ENCODE measurements at regions not wholly inside any gene's neighbourhood (a gene's known extent, or its start where the extent isn't known, plus 50 kb on each side); places are given as distances from the start of the nearest gene placed in this dataset.

DNA sequence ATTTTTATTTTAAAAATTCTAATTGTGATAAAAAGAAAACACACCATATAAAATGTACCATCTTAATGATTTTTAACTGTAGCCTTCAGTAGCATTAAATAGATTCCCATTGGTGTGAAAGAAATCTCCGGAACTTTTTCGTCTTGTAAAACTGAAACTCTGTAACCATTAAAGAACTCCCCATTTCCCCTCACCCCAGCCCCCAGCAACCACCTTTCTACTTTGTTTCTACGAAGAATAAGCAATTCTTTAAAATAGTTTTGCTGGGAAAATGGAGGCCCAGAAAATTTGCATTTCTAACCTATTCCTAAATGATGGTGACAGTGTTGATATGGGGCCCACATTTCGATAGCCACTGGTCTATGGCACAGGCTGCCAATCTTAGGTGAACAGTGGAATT is 305.4 kb upstream of the PFKP start:
- TF ChIP-seq, protein P1, sequence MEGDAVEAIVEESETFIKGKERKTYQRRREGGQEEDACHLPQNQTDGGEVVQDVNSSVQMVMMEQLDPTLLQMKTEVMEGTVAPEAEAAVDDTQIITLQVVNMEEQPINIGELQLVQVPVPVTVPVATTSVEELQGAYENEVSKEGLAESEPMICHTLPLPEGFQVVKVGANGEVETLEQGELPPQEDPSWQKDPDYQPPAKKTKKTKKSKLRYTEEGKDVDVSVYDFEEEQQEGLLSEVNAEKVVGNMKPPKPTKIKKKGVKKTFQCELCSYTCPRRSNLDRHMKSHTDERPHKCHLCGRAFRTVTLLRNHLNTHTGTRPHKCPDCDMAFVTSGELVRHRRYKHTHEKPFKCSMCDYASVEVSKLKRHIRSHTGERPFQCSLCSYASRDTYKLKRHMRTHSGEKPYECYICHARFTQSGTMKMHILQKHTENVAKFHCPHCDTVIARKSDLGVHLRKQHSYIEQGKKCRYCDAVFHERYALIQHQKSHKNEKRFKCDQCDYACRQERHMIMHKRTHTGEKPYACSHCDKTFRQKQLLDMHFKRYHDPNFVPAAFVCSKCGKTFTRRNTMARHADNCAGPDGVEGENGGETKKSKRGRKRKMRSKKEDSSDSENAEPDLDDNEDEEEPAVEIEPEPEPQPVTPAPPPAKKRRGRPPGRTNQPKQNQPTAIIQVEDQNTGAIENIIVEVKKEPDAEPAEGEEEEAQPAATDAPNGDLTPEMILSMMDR (IDR thresholded peaks at IDR 0.05): no peak
- TF ChIP-seq EP300 (IDR thresholded peaks at IDR 0.05): no peak
- TF ChIP-seq POLR2A (IDR thresholded peaks at IDR 0.05): no peak
- TF ChIP-seq POLR2AphosphoS5 (IDR thresholded peaks at IDR 0.05): no peak

All from suprapubic skin (tissue), 4 donors.